HepG2 (cell line): ENCODE measurements at regions not wholly inside any gene's neighbourhood (a gene's known extent, or its start where the extent isn't known, plus 50 kb on each side); places are given as distances from the start of the nearest gene placed in this dataset.

Experiments
- ATAC-seq: fragments of 200-7000 bp; cut with Tn5 transposase; 3 replicates; pipeline ENCODE4 v1.9.1; 2020; ENCODE audit warnings: mild to moderate bottlenecking, moderate library complexity
- BruUV-seq: library from RNA; stranded (reverse); fragments of 400-500 nt; replicated peaks from 2 replicates; lab custom pipeline; 2021; lab: Mats Ljungman, UMichigan
- CTCF ChIA-PET: fragments of 300-600 bp; formaldehyde crosslinking; extraction: SDS; loops from one replicate; lab custom pipeline; 2021; ENCODE audit warnings: low total read pairs, inconsistent platforms, low intra/inter-chr PET ratio; lab: Yijun Ruan, JAX
- POLR2A ChIA-PET: fragments of 350-600 bp; sonication (Branson Sonifier 250); formaldehyde crosslinking; loops from one replicate; lab custom pipeline; 2020; ENCODE audit warnings: antibody characterized with exemption, inconsistent platforms; lab: Yijun Ruan, JAX
- DNase-seq: peaks from one replicate; pipeline ENCODE4 v3.0.0-alpha.2; 2015; ENCODE audit warnings: low spot score
- FAIRE-seq: peaks from 3 replicates; lab custom pipeline; 2011; peaks lifted over from hg19 to GRCh38; lab: Jason Lieb, UNC
- H2AFZ ChIP-seq: one replicate; pipeline ENCODE4 v1.6.1; 2011; ENCODE audit warnings: low read length, inconsistent platforms
- H3K27ac ChIP-seq: fragments of 300-600 bp; 3 replicates; pipeline ENCODE4 v1.8.0; 2011; ENCODE audit warnings: mixed run types, mild to moderate bottlenecking, mixed read lengths, low read length, inconsistent platforms; ENCODE audit not compliant: insufficient read depth; ENCODE audit errors: extremely low read length
- H3K27me3 ChIP-seq, 2 experiments: fragments of 200-600 bp in 1 of 2; 2 replicates in 1 of 2; 3 replicates in 1 of 2; pipeline versions ENCODE4 v1.6.0 to v1.8.0; 2011; ENCODE audit warnings: low read length in 2 of 2, mild to moderate bottlenecking in 2 of 2, moderate library complexity in 2 of 2, inconsistent platforms in 1 of 2; ENCODE audit not compliant: insufficient read depth in 2 of 2, control insufficient read depth in 1 of 2
- H3K36me3 ChIP-seq, 2 experiments: fragments of 200-600 bp in 1 of 2; replicated peaks in 1 of 2; 2 replicates in 1 of 2; 3 replicates in 1 of 2; pipeline versions ENCODE4 v1.5.1 to v1.8.0; 2011; ENCODE audit warnings: low read length in 2 of 2, inconsistent platforms in 1 of 2; ENCODE audit not compliant: insufficient read depth in 2 of 2, control insufficient read depth in 1 of 2
- H3K4me1 ChIP-seq: 2 replicates; pipeline ENCODE4 v1.5.1; 2012; ENCODE audit warnings: low read length, inconsistent platforms; ENCODE audit not compliant: insufficient read depth
- H3K4me2 ChIP-seq: 2 replicates; pipeline ENCODE4 v1.6.0; 2011; ENCODE audit warnings: low read depth, low read length, inconsistent platforms
- H3K4me3 ChIP-seq, 3 experiments: fragments of 200-600 bp in 1 of 3; sonication (generic), shearing (Covaris generic) in 1 of 3; replicated peaks in 1 of 3; 2 replicates each; pipeline ENCODE4 v1.5.1; 2011 to 2016; ENCODE audit warnings: low read length in 3 of 3, inconsistent platforms in 2 of 3, low read depth in 2 of 3, mild to moderate bottlenecking in 2 of 3, control low read depth in 1 of 3, mixed read lengths in 1 of 3; ENCODE audit not compliant: insufficient read depth in 1 of 3
- H3K79me2 ChIP-seq: one replicate; pipeline ENCODE4 v1.6.1; 2011; ENCODE audit warnings: low read length, inconsistent platforms; ENCODE audit not compliant: insufficient read depth
- H3K9ac ChIP-seq: 2 replicates; pipeline ENCODE4 v1.6.0; 2011; ENCODE audit warnings: mild to moderate bottlenecking, low read depth, low read length, inconsistent platforms; ENCODE audit not compliant: insufficient read depth
- H3K9me3 ChIP-seq: 2 replicates; pipeline ENCODE4 v1.5.1; 2012; ENCODE audit warnings: mild to moderate bottlenecking, low read length
- H4K20me1 ChIP-seq: 2 replicates; pipeline ENCODE4 v1.6.0; 2011; ENCODE audit warnings: inconsistent platforms, mild to moderate bottlenecking, low read length, moderate library complexity; ENCODE audit not compliant: insufficient read depth
- CEBPG ChIP-seq: IDR thresholded peaks from 2 replicates; pipeline ENCODE4 v1.6.1; 2016
- E2F5 ChIP-seq: sonication (generic); formaldehyde crosslinking; conservative IDR thresholded peaks from 2 replicates; pipeline ENCODE4 v1.4.0; 2020; ENCODE audit warnings: missing genetic modification reagents
- EEA1 ChIP-seq: sonication (generic); formaldehyde crosslinking; IDR thresholded peaks from 2 replicates; pipeline ENCODE4 v1.5.1; 2020; ENCODE audit warnings: mild to moderate bottlenecking, missing genetic modification reagents, borderline replicate concordance
- FOSL2 ChIP-seq: sonication (generic); formaldehyde crosslinking; IDR thresholded peaks from 2 replicates; pipeline ENCODE4 v1.4.0; 2020; ENCODE audit warnings: missing genetic modification reagents
- FOXP4 ChIP-seq: sonication (generic); formaldehyde crosslinking; IDR thresholded peaks from 2 replicates; pipeline ENCODE4 v1.4.0; 2020; ENCODE audit warnings: missing genetic modification reagents
- HDAC2 ChIP-seq: sonication (generic); formaldehyde crosslinking; IDR thresholded peaks from 2 replicates; pipeline ENCODE4 v1.4.0; 2020; ENCODE audit warnings: missing genetic modification reagents
- JDP2 ChIP-seq: sonication (generic); formaldehyde crosslinking; IDR thresholded peaks from 2 replicates; pipeline ENCODE4 v1.8.1; 2022; ENCODE audit warnings: missing genetic modification reagents, borderline replicate concordance
- JUNB ChIP-seq: sonication (generic); formaldehyde crosslinking; IDR thresholded peaks from 2 replicates; pipeline ENCODE4 v1.8.0; 2022; ENCODE audit warnings: missing genetic modification reagents, mild to moderate bottlenecking, borderline replicate concordance
- JUND ChIP-seq: sonication (generic); formaldehyde crosslinking; IDR thresholded peaks from 2 replicates; pipeline ENCODE4 v1.8.0; 2022; ENCODE audit warnings: mild to moderate bottlenecking, missing genetic modification reagents
- TOE1 ChIP-seq: sonication (generic); formaldehyde crosslinking; IDR thresholded peaks from 2 replicates; pipeline ENCODE4 v1.4.0; 2020; ENCODE audit warnings: mild to moderate bottlenecking, missing genetic modification reagents
- TOPORS ChIP-seq: sonication (generic); formaldehyde crosslinking; IDR thresholded peaks from 2 replicates; pipeline ENCODE4 v1.8.0; 2023; ENCODE audit warnings: mild to moderate bottlenecking, missing genetic modification reagents
- ZFP36 ChIP-seq: fragments of 150-350 bp; IDR thresholded peaks from 2 replicates; pipeline ENCODE4 v1.6.1; 2018; ENCODE audit warnings: borderline replicate concordance, low read length, low read depth; ENCODE audit not compliant: partially characterized antibody
- ZNF704 ChIP-seq: sonication (generic); formaldehyde crosslinking; IDR thresholded peaks from 2 replicates; pipeline ENCODE4 v1.8.1; 2023; ENCODE audit warnings: mild to moderate bottlenecking, inconsistent platforms, moderate library complexity, missing genetic modification reagents, borderline replicate concordance
- ZNF724P ChIP-seq: sonication (generic); formaldehyde crosslinking; IDR thresholded peaks from 2 replicates; pipeline ENCODE4 v1.8.0; 2022; ENCODE audit warnings: missing genetic modification reagents, borderline replicate concordance
- ZNF841 ChIP-seq: sonication (generic); formaldehyde crosslinking; IDR thresholded peaks from 2 replicates; pipeline ENCODE4 v1.8.1; 2023; ENCODE audit warnings: missing genetic modification reagents, borderline replicate concordance
- ZSCAN31 ChIP-seq: sonication (generic); formaldehyde crosslinking; IDR thresholded peaks from 2 replicates; pipeline ENCODE4 v1.5.0; 2020; ENCODE audit warnings: low read depth, mild to moderate bottlenecking, missing genetic modification reagents
- WGBS: methylation state at CpG from one replicate; pipeline ENCODE4 v1.1.6; 2017; ENCODE audit warnings: low lambda C conversion rate; 5-methylcytosine and 5-hydroxymethylcytosine counted together
- in situ Hi-C: cut with HindIII; loops from 2 replicates; pipeline ENCODE4 v1.10.0; 2017; ENCODE audit warnings: low pct_unique_long_range_greater_than_20kb; ENCODE audit not compliant: extremely low pct_ligation_motif_present
- intact Hi-C: fragments of 100-400 bp; cut with micrococcal nuclease; formaldehyde crosslinking; loops from one replicate; pipeline ENCODE4 v1.10.0; 2022; ENCODE audit not compliant: unreplicated experiment
- TF ChIP-seq, protein P1 (sequence below): sonication (generic); formaldehyde crosslinking; IDR thresholded peaks from 2 replicates; pipeline ENCODE4 v1.5.0; 2020; ENCODE audit warnings: missing genetic modification reagents, mild to moderate bottlenecking, borderline replicate concordance

DNA sequence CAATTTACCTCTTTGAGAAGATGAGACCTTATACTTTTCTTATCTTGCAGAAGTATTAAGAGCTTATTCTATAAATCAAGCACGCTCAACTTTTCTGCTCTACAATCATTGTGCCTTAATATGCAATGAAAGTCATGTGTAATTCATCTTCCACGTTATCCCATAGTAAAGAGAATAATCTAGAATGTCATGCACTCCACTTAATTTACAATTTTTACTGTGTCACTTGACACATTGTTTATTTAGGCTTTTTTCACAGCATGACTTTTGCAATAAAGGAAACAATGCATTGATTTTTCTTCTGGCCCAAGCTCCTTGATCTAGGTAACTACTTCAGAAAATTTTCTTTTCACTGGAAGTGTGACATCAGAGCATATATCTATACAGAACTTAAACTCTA, 290.9 kb downstream of the HHIPL2 start:
- H2AFZ ChIP-seq = no peak overlapping the region
- H3K4me1 ChIP-seq = no peaks in the 10 kb centered on the region
- no peak for DNase-seq
- H3K4me3 ChIP-seq = no peak overlapping the region
- H3K27ac ChIP-seq = no peak overlapping the region
- intact Hi-C loops = no loop called here
- no peaks in the 10 kb centered on the region for H3K36me3 ChIP-seq
- POLR2A ChIA-PET = no interaction called here
- ATAC-seq = no peak
- in situ Hi-C loops = no loop called here
- H4K20me1 ChIP-seq = no peaks in the 10 kb centered on the region
- WGBS = 6% methylated on average over 2 of the region's 2 CpGs
- no peak overlapping the region for H3K9ac ChIP-seq
- no peak overlapping the region for H3K4me2 ChIP-seq
- H3K9me3 ChIP-seq = no peaks in the 10 kb centered on the region
- no peaks in the 10 kb centered on the region for H3K27me3 ChIP-seq
- CTCF ChIA-PET = no interaction called here
- BruUV-seq = no TSS peak
- no peak for FAIRE-seq
- no peaks in the 10 kb centered on the region for H3K79me2 ChIP-seq
- TF ChIP-seq HDAC2 (CRISPR knock-in tag) (no peak), JUNB (CRISPR knock-in tag) (no peak), CEBPG (CRISPR knock-in tag) (no peak), EEA1 (CRISPR knock-in tag) (no peak), ZNF704 (no peak), TOE1 (CRISPR knock-in tag) (no peak), ZNF724P (no peak), FOSL2 (CRISPR knock-in tag) (no peak), TOPORS (CRISPR knock-in tag) (no peak), ZFP36 (no peak), E2F5 (no peak), ZNF841 (no peak), FOXP4 (CRISPR knock-in tag) (no peak), JDP2 (no peak), JUND (CRISPR knock-in tag) (no peak), ZSCAN31 (no peak)
- TF ChIP-seq, protein P1, sequence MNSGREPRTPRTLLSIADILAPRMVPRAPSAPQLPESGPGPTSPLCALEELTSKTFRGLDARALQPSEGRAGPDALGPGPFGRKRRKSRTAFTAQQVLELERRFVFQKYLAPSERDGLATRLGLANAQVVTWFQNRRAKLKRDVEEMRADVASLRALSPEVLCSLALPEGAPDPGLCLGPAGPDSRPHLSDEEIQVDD (CRISPR knock-in tag) = no peak
